NCI-H2029 (cell line): ENCODE measurements at regions not wholly inside any gene's neighbourhood (a gene's known extent, or its start where the extent isn't known, plus 50 kb on each side); places are given as distances from the start of the nearest gene placed in this dataset.
"Not testable (repeated sequence)": the region's sequence is repeated elsewhere in the genome, so short reads cannot be mapped to it uniquely, and the experiment has no call there.

Source experiments
- DNase-seq: peaks from one replicate; lab custom pipeline; 2025; lab: John Stamatoyannopoulos, UW

- DNase-seq, result not testable (repeated sequence)
These were observed 196.3 kb downstream of the BCL2L11 start for GRCh38 chr2:111316881-111317549.

- not testable (repeated sequence) for DNase-seq
These were observed 198.8 kb downstream of the BCL2L11 start for GRCh38 chr2:111319552-111319951.

GRCh38 chr2:111320264-111320663 is 199.6 kb downstream of the BCL2L11 start:
- not testable (repeated sequence) for DNase-seq

GRCh38 chr2:111320965-111321364 is 200.3 kb downstream of the BCL2L11 start:
- DNase-seq, result not testable (repeated sequence)

GRCh38 chr2:111323384-111323783 is 202.7 kb downstream of the BCL2L11 start:
- not testable (repeated sequence) for DNase-seq

- DNase-seq, result not testable (repeated sequence)
These were observed 207.0 kb downstream of the BCL2L11 start for GRCh38 chr2:111327726-111328125.

- DNase-seq, result not testable (repeated sequence)
These were observed 208.6 kb downstream of the BCL2L11 start for GRCh38 chr2:111329309-111329708.

- not testable (repeated sequence) for DNase-seq
These were observed 210.5 kb downstream of the BCL2L11 start for GRCh38 chr2:111331099-111331724.

- not testable (repeated sequence) for DNase-seq
These were observed 214.7 kb downstream of the BCL2L11 start for GRCh38 chr2:111335220-111335907.

GRCh38 chr2:111338474-111338873 is 217.8 kb downstream of the BCL2L11 start:
- not testable (repeated sequence) for DNase-seq

GRCh38 chr2:111339476-111339875 is 218.8 kb downstream of the BCL2L11 start:
- DNase-seq, result not testable (repeated sequence)

- DNase-seq, result not testable (repeated sequence)
These were observed 223.9 kb downstream of the BCL2L11 start for GRCh38 chr2:111344590-111344989.

- not testable (repeated sequence) for DNase-seq
These were observed 224.7 kb downstream of the BCL2L11 start for GRCh38 chr2:111345439-111345838.

GRCh38 chr2:111346018-111346930 is 225.6 kb downstream of the BCL2L11 start:
- DNase-seq, result not testable (repeated sequence)

GRCh38 chr2:111347695-111348094 is 227.0 kb downstream of the BCL2L11 start:
- DNase-seq, result not testable (repeated sequence)

GRCh38 chr2:111348316-111348715 is 227.6 kb downstream of the BCL2L11 start:
- not testable (repeated sequence) for DNase-seq

- DNase-seq, result not testable (repeated sequence)
These were observed 234.5 kb downstream of the BCL2L11 start for GRCh38 chr2:111355022-111355817.

GRCh38 chr2:111355823-111356511 is 235.3 kb downstream of the BCL2L11 start:
- DNase-seq, result not testable (repeated sequence)

- DNase-seq, result not testable (repeated sequence)
These were observed 235.9 kb downstream of the BCL2L11 start for GRCh38 chr2:111356512-111357031.
